CD4-positive, alpha-beta T cell (primary cell): ENCODE measurements at regions not wholly inside any gene's neighbourhood (a gene's known extent, or its start where the extent isn't known, plus 50 kb on each side); places are given as distances from the start of the nearest gene placed in this dataset.

Experiments used
- ATAC-seq: fragments of 200-7000 bp; cut with Tn5 transposase; one replicate; pipeline ENCODE4 v1.10.0; 2022; ENCODE audit warnings: mild to moderate bottlenecking; ENCODE audit not compliant: poor library complexity
- CTCF ChIA-PET: fragments of 350-600 bp; sonication (Branson Sonifier 250); formaldehyde crosslinking; loops from one replicate; lab custom pipeline; 2021; ENCODE audit warnings: antibody characterized with exemption, inconsistent platforms; lab: Charles Lee
- POLR2A ChIA-PET: fragments of 350-600 bp; sonication (Branson Sonifier 250); formaldehyde crosslinking; loops from one replicate; lab custom pipeline; 2021; ENCODE audit warnings: antibody characterized with exemption, inconsistent platforms; lab: Charles Lee
- DNase-seq, 14 experiments: peaks; one replicate each; pipeline ENCODE4 v3.0.0-alpha.2; 2013 to 2020; ENCODE audit warnings: mixed read lengths in 2 of 14
- H3K27ac ChIP-seq, 2 donors: one replicate each; pipeline versions ENCODE4 v1.5.1 to v1.7.0; 2013; ENCODE audit warnings: low read length in 2 of 2, low read depth in 1 of 2, mild to moderate bottlenecking in 1 of 2
- H3K27me3 ChIP-seq, 2 experiments: 1 replicate in 1 of 2; 2 replicates in 1 of 2; pipeline versions ENCODE4 v1.6.1 to v1.7.0; 2013; ENCODE audit warnings: low read length in 2 of 2, control low read depth in 1 of 2, mild to moderate bottlenecking in 1 of 2, moderate library complexity in 1 of 2; ENCODE audit not compliant: insufficient read depth in 2 of 2, control insufficient read depth in 1 of 2
- H3K36me3 ChIP-seq: one replicate; pipeline ENCODE4 v1.6.1; 2013; ENCODE audit warnings: low read length, control low read depth; ENCODE audit not compliant: insufficient read depth
- H3K4me1 ChIP-seq: one replicate; pipeline ENCODE4 v1.6.1; 2013; ENCODE audit warnings: low read length, control low read depth; ENCODE audit not compliant: insufficient read depth
- H3K4me3 ChIP-seq: one replicate; pipeline ENCODE4 v1.5.1; 2013; ENCODE audit warnings: mild to moderate bottlenecking, low read length, moderate library complexity
- H3K9me3 ChIP-seq, 2 experiments: 1 replicate in 1 of 2; 2 replicates in 1 of 2; pipeline versions ENCODE4 v1.6.1 to v1.7.0; 2013; ENCODE audit warnings: low read length in 2 of 2, mild to moderate bottlenecking in 2 of 2, control low read depth in 1 of 2, moderate library complexity in 1 of 2; ENCODE audit not compliant: control insufficient read depth in 1 of 2, insufficient read depth in 1 of 2
- H3K27ac Mint-ChIP-seq: one replicate; pipeline ENCODE4 v1.8.0; 2020; ENCODE audit warnings: mixed read lengths
- H3K27me3 Mint-ChIP-seq: one replicate; pipeline ENCODE4 v1.8.0; 2021; ENCODE audit warnings: mixed read lengths
- H3K36me3 Mint-ChIP-seq: one replicate; pipeline ENCODE4 v1.8.0; 2021; ENCODE audit warnings: low read depth, mixed read lengths
- H3K4me1 Mint-ChIP-seq: one replicate; pipeline ENCODE4 v1.8.0; 2021; ENCODE audit warnings: low read depth, mixed read lengths
- H3K4me3 Mint-ChIP-seq: one replicate; pipeline ENCODE4 v1.8.0; 2020; ENCODE audit warnings: mild to moderate bottlenecking, mixed read lengths
- H3K9me3 Mint-ChIP-seq: one replicate; pipeline ENCODE4 v1.8.0; 2020; ENCODE audit warnings: mixed read lengths
- intact Hi-C, 2 experiments: fragments of 100-400 bp; cut with DNase I in 1 of 2; cut with micrococcal nuclease in 1 of 2; formaldehyde crosslinking; loops; one replicate each; pipeline versions ENCODE4 v1.15.1 to v1.9.0; 2023 to 2025; cut with DNase I, micrococcal nuclease
- TF ChIP-seq, protein P1 (sequence below): fragments of 200-600 bp; IDR thresholded peaks from one replicate; pipeline ENCODE4 v1.8.0; 2022; ENCODE audit warnings: antibody characterized with exemption, mild to moderate bottlenecking

DNA sequence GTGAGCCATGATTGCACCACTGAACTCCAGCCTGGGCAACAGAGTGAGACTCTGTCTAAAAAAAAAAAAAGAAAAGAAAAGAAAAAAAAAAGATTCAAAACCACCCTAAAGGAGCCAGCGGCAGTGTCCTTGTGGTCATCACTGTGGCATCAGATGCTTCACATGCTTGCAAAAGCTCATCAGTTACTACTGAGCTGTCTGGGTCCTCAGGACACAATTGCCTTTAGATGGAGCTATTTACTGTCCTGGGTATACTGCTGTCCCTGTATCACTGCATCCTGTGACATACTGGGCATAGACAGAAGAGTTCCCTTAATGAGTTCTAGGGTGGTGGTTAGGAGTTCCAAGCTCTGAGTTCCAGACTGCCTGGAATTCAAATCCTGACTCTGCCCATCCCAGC, 85.8 kb downstream of the LINGO1 start:
- CTCF ChIA-PET: interaction anchor here (1.2 kb wide), 1 partner anchor 428 kb away, joined by 3 read pairs; no protein-coding TSS in a partner anchor
- TF ChIP-seq, protein P1, sequence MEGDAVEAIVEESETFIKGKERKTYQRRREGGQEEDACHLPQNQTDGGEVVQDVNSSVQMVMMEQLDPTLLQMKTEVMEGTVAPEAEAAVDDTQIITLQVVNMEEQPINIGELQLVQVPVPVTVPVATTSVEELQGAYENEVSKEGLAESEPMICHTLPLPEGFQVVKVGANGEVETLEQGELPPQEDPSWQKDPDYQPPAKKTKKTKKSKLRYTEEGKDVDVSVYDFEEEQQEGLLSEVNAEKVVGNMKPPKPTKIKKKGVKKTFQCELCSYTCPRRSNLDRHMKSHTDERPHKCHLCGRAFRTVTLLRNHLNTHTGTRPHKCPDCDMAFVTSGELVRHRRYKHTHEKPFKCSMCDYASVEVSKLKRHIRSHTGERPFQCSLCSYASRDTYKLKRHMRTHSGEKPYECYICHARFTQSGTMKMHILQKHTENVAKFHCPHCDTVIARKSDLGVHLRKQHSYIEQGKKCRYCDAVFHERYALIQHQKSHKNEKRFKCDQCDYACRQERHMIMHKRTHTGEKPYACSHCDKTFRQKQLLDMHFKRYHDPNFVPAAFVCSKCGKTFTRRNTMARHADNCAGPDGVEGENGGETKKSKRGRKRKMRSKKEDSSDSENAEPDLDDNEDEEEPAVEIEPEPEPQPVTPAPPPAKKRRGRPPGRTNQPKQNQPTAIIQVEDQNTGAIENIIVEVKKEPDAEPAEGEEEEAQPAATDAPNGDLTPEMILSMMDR: no peak

DNA sequence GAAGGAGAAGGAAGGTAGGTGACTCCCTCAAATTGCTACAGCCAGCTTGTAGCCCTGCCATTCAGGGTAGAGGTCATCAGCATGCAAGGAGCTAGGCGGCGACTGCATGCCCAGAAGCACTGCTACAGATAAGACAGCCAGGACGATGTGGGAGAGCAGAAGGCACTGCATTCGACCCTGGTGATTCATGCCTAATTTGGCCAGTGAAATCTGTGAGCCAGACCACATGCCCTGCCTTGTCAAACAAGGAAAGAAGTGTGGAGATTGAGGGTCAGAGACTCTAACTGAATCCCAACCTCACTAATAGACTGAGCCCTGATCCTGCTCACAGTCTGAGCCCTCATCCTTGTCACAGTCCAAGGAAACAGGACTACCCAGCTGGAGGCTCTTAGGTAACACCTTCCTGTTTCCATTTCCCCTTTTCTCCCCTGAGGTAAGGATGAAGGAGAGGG, 86.6 kb downstream of the LINGO1 start:
- Mint-ChIP-seq H3K9me3 (no peaks in the 10 kb centered on the region), H3K4me3 (no peak overlapping the region), H3K36me3 (no peaks in the 10 kb centered on the region), H3K4me1 (peaks cover 5% of the 10 kb centered on the region), H3K27ac (no peak overlapping the region), H3K27me3 (no peaks in the 10 kb centered on the region)
- ChIA-PET CTCF (interaction anchor here (1.2 kb wide), 1 partner anchor 427 kb away, joined by 3 read pairs; no protein-coding TSS in a partner anchor), POLR2A (no interaction called here)
- H3K36me3 ChIP-seq: no peaks in the 10 kb centered on the region
- DNase-seq: no peak
- H3K9me3 ChIP-seq: peaks cover 0 to 3% of the 10 kb centered on the region in 2 experiments
- H3K4me3 ChIP-seq: no peak overlapping the region
- intact Hi-C loops: no loop called here
- ATAC-seq: no peak
- H3K27me3 ChIP-seq: peaks cover 0 to 2% of the 10 kb centered on the region in 2 experiments
- peaks cover 13% of the 10 kb centered on the region for H3K4me1 ChIP-seq
- H3K27ac ChIP-seq: no peak overlapping the region
- TF ChIP-seq, protein P1: no peak

More for the DNA sequence above, 85.8 kb downstream of the LINGO1 start:
- Mint-ChIP-seq H3K27ac (no peak overlapping the region), H3K4me1 (peaks cover 5% of the 10 kb centered on the region), H3K9me3 (no peaks in the 10 kb centered on the region), H3K27me3 (no peaks in the 10 kb centered on the region), H3K4me3 (no peak overlapping the region), H3K36me3 (no peaks in the 10 kb centered on the region)
- ATAC-seq (no peak), DNase-seq (no peak)
- no peak overlapping the region for H3K4me3 ChIP-seq
- H3K9me3 ChIP-seq: peaks cover 0 to 3% of the 10 kb centered on the region in 2 experiments
- peaks cover 0 to 2% of the 10 kb centered on the region in 2 experiments for H3K27me3 ChIP-seq
- H3K36me3 ChIP-seq: no peaks in the 10 kb centered on the region
- H3K4me1 ChIP-seq: peaks cover 13% of the 10 kb centered on the region
- H3K27ac ChIP-seq: no peak overlapping the region
- POLR2A ChIA-PET: no interaction called here
- intact Hi-C loops: no loop called here

DNA sequence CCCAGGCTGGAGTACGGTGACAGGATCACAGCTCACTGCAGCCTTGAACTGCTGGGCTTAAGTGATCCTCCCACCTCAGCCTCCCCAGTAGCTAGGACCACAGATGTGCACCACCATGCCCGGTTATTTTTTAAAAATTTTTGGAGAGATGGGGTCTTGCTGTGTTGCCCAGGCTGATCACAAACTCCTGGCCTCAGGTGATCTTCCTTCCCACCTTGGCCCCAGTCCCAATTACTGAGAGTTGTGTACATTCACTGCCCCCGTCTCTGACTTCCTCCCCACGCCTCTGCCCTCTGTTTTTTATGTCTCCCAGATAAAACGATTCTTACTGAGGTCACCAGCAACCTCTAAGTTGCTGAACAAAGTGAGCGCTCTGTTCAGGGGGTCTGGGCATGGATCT, 87.7 kb downstream of the LINGO1 start:
- Mint-ChIP-seq H3K9me3 (no peaks in the 10 kb centered on the region), H3K27ac (no peak overlapping the region), H3K4me1 (peaks cover 5% of the 10 kb centered on the region), H3K27me3 (no peaks in the 10 kb centered on the region), H3K4me3 (no peak overlapping the region), H3K36me3 (no peaks in the 10 kb centered on the region)
- DNase-seq: no peak
- intact Hi-C loops: no loop called here
- ATAC-seq: no peak
- Histone ChIP-seq H3K27me3 (peaks cover 0 to 2% of the 10 kb centered on the region in 2 experiments), H3K4me3 (no peak overlapping the region), H3K36me3 (no peaks in the 10 kb centered on the region), H3K9me3 (peaks cover 0 to 3% of the 10 kb centered on the region in 2 experiments), H3K4me1 (peaks cover 13% of the 10 kb centered on the region), H3K27ac (no peak overlapping the region)
- TF ChIP-seq, protein P1: no peak
- ChIA-PET CTCF (no interaction called here), POLR2A (no interaction called here)
